Choroid plexus epithelial cell (primary cell): ENCODE measurements at regions not wholly inside any gene's neighbourhood (a gene's known extent, or its start where the extent isn't known, plus 50 kb on each side); places are given as distances from the start of the nearest gene placed in this dataset.

Experiments used
- DNase-seq: peaks from one replicate; pipeline ENCODE4 v3.0.0-alpha.2; 2010; ENCODE audit warnings: low read depth
- H3K4me3 ChIP-seq: 2 replicates; pipeline ENCODE4 v1.5.1; 2011; ENCODE audit warnings: low read depth, mild to moderate bottlenecking, control low read depth, low read length, moderate library complexity
- TF ChIP-seq, protein P1 (sequence below): conservative IDR thresholded peaks from 2 replicates; pipeline ENCODE4 v1.5.1; 2011; ENCODE audit warnings: low read depth, mild to moderate bottlenecking, control low read depth, inconsistent platforms, low read length, moderate library complexity

DNA sequence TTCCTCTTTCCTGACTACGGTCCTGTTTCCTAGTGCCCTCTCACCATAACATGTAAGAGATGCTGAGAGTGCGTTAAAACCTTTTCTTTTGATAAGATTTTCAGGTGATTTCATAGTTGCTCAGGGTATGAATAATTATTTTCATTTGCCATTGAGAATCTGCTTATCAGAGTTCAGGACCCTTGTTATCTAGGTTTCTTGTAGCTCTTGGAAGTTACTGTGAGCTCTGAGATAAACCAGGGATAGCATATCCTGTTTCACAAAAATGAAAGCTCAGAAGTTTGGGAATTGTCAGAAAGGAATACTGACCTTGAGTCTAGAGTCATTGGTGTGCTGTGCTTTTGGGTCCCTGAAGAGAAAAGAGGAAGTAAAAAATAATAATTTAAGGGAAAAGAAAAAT, 76.8 kb upstream of the PRKG1 start:
- TF ChIP-seq, protein P1, sequence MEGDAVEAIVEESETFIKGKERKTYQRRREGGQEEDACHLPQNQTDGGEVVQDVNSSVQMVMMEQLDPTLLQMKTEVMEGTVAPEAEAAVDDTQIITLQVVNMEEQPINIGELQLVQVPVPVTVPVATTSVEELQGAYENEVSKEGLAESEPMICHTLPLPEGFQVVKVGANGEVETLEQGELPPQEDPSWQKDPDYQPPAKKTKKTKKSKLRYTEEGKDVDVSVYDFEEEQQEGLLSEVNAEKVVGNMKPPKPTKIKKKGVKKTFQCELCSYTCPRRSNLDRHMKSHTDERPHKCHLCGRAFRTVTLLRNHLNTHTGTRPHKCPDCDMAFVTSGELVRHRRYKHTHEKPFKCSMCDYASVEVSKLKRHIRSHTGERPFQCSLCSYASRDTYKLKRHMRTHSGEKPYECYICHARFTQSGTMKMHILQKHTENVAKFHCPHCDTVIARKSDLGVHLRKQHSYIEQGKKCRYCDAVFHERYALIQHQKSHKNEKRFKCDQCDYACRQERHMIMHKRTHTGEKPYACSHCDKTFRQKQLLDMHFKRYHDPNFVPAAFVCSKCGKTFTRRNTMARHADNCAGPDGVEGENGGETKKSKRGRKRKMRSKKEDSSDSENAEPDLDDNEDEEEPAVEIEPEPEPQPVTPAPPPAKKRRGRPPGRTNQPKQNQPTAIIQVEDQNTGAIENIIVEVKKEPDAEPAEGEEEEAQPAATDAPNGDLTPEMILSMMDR: no peak
- no peak overlapping the region for H3K4me3 ChIP-seq
- no peak for DNase-seq

DNA sequence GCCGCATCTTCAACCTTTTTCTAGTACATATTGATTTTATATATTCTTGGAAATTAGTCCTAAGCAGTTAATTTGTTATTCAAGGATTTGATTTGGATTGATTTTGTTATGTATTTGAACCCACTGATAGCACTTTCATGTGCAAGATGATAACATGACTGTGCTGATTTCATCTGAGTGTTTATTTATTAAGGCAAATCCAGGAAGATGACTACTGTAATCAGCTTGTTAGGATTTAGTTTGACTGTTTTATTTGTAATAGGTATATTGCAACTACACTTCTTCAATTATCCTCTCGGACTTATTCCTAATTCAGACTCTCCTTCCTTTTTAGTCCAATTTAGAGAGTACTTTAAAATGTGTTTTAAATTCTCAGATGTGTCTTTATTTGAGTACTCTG, 75.1 kb upstream of the PRKG1 start:
- no peak for DNase-seq
- TF ChIP-seq, protein P1: no peak
- H3K4me3 ChIP-seq: no peak overlapping the region

DNA sequence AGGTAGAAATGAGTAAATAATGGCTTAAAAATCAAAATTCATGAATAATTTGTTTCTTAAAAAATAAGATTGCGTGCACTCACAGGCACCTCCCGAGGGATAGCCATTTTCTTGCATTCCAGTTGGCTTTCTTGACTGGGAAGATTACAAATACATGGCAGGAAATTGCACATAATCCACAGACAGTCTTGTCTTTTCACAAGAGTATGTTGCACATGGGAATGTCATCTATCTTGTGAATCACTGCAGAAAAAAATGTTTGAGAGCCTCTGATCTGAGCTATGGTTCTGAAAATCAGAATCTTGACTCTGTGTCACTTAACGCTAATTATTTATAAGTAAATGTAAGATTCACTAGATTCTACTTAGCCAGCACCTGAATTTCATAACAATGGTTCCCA, 74.1 kb upstream of the PRKG1 start:
- peak; percentile 91 for DNase-seq
- H3K4me3 ChIP-seq: no peak overlapping the region
- TF ChIP-seq, protein P1: no peak

DNA sequence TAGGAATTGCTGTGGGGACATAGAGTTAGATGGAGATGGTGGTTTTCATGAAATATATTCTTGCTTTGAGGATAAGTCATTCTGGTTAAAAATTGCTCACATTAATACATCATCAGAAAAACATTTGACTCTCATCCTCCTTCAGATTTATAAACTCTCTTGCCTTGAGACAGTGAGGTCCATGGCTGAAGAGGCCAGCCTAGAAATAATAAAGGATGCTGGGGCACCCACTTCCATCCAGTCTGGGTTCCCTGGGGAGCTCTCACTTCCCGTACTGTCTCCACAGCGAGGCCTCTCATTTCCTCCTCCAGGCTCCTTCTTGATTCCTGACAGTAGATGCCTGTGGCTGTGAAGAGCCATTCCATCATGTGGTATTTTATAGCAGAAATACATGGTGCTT, 73.3 kb upstream of the PRKG1 start:
- no peak overlapping the region for H3K4me3 ChIP-seq
- TF ChIP-seq, protein P1: no peak
- DNase-seq: peak; percentile 64

DNA sequence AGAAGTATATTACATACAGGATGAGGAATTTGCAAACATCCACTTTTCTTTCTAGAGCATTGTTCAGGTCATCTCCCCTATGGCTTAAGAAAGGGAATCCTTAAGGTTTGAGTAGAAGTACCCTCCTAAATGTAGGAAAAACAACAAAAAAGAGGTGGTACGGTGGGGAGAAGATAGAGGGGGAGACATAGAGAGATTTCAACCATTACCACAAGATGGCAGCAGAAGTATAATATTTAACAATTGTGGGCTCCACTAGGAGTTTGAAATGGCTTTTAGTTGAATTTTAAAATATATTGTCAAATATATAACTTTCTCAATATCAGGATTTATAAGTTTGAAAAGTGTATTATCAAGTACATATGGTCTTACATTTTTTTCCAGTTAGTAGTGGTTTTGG, 72.7 kb upstream of the PRKG1 start:
- no peak overlapping the region for H3K4me3 ChIP-seq
- TF ChIP-seq, protein P1: peak; percentile 59
- peak; percentile 59 for DNase-seq

DNA sequence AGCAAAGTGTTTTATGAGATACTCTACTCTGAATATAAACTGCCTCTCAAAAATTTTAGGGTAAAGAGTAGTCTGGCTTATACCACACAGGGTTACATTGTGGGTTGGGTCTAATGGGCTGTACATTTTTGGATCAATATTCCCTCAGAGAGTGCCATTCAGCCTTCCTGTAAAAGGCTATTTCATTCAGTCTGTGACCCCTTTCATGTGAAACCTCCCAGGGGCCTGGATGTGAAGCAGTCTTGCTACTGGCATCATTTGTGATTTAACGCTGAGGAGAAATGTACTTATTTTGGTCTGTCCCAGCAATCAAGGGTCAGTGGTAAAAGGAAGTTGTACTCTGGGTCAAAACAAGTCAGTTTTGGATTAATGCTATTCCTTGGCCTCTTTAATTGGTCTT, 71.8 kb upstream of the PRKG1 start:
- TF ChIP-seq, protein P1: no peak

DNA sequence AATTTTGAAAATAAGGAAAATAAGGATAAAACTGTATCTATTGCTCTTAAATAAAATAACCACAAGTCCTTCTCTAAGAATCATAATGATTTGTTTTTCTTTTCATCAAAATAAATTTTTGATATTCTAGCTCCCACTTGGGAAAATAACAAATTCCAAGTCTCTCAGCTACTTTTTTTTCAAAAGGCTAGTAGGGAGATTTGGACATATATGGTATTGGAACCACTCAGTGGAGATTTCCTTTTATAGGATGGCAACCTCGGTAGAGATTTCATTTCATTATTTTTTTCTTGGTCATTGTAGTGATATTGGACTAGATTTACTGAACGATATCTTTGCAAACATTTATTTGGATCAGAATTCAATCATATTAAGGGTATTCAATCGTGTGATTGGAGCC, 69.5 kb upstream of the PRKG1 start:
- H3K4me3 ChIP-seq: no peak overlapping the region
- TF ChIP-seq, protein P1: no peak
- no peak for DNase-seq

More for the DNA sequence above, 71.8 kb upstream of the PRKG1 start:
- DNase-seq: no peak
- no peak overlapping the region for H3K4me3 ChIP-seq
